RKO (cell line): ENCODE measurements at regions not wholly inside any gene's neighbourhood (a gene's known extent, or its start where the extent isn't known, plus 50 kb on each side); places are given as distances from the start of the nearest gene placed in this dataset.
"Not testable (repeated sequence)": the region's sequence is repeated elsewhere in the genome, so short reads cannot be mapped to it uniquely, and the experiment has no call there.

ENCODE experiments used
- DNase-seq: peaks from one replicate; pipeline ENCODE4 v3.0.0-alpha.2; 2016; ENCODE audit warnings: low spot score

DNA sequence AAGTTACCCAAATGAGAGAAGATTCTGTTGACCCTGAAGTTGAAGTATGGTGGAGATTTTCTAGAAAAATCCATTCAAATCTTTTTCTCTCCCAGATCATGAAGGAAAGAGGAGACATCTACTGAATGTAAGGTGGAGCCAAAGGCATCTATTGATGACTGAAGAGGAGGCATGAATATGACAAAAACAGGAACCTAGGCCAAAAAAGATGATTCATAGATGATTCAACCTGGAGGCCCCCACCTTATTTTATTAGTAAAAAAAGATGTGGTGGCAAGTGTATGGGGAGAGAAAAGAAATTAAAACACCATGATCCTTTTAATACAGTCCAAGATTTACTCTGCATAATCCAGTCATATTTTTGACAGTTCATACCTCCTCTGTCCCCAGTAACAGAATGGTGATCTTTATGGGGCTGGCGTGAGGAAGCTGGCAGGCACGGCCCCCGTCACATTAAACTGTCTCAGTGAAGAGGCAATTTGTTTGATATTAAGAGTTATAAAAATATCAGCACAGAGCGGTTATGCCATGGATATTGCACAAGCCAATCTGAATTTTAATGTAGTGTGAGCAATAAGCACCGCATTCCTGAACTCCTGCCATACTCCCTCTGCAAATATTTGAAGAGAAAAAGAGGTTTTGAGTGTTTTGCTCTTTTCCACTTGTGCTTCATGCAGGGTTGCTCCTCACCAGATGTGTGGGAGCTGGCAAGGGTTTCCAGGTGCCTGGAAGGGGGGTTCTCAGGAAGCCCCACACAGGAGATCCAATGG lies 94.4 kb downstream of the TRIM43 start:
- DNase-seq: peak; percentile 47

DNA sequence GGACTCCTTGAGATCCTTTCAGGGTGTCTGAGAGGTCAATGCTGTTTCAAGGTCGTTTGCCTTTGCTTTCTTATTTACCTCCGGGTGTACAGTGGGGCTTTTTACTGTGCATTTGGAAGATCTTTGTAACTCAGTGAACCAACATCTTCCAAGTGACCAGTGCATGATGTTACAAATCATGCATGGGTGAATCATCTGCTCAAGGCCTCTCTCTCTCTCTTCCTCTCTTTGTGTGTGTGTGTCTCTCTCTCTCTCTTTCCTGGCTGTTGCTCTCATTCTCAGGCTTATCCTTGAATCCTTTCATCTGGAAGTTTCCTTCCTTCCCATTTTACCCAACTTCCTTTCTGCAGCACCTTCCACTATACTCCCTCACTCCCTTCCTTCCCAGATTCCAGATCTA lies 96.1 kb downstream of the TRIM43 start:
- not testable (repeated sequence) for DNase-seq

DNA sequence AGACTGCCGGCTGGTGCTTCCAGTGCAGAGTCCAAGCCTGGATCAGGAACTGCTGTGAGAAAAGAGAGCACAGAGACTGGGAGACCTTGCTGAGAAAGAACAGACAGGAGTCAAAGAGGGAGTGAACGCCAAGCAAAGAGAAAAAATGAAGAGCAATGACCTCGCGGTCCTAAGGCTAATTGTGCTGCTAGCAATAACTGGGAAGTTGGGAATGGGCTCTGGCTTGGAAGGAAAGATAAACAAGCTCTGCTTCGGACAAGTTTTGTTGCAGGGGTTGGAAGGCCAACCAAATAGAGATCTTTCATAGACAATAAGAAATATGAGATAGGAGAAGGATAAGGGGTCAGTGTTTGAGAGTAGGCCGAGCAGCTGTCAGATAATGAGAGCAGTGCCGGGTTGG lies 99.4 kb downstream of the TRIM43 start:
- not testable (repeated sequence) for DNase-seq

DNA sequence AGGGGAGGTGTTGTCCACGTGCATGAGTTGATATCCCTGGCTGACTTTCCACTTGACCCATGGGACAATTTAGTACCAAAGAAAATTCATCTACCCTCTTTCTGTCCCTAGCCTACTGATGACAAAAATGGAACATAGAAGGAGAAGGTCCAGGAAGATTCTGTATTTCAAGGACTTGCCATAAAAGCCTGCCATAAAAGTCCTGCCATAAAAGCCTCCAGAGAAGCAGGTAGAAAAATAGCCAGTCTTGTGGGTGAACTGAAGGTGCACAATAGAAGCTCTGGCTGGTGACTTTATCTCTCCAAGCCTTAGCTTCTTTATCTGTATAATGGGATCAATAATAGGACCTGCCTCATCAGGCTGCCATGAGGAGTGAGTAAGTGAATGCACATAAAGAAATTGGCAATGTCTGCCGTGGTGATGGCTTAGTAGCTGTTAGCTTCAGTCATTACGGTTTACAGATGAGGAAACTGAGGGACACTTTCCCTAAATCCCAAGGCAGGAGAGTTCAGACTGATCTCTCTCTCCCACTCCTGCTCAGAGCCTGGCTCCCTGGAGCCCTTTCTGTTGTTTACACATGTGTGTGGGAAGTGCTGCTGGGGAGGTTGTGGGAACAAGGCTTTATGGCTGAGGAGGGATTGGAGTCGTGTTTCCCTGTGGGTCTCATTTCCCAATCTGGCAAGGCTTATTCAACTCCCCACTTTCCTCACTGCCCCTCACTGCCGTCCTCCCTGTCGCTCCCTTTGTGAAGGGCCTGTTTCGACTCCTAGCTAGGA lies 101.5 kb downstream of the TRIM43 start:
- DNase-seq: not testable (repeated sequence)

DNA sequence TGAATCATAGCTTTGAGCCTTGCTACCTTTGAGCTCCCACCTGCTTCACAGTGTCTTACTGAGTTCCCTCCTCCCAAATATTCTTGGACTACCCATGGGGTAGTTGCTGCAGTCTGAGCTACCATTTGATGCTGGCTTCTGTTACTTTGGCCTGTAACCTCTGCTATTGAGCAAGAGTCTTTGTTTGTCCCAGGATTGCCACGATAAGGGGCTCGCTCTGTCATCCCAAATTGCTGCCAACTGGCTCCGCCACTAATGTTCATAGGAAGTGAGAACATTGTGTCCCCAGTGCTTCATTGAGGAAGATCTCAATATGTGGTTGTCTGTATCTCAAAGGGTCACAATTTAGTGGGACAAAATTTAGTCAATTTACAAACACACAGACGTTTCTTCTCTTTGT lies 103.8 kb downstream of the TRIM43 start:
- no peak for DNase-seq

DNA sequence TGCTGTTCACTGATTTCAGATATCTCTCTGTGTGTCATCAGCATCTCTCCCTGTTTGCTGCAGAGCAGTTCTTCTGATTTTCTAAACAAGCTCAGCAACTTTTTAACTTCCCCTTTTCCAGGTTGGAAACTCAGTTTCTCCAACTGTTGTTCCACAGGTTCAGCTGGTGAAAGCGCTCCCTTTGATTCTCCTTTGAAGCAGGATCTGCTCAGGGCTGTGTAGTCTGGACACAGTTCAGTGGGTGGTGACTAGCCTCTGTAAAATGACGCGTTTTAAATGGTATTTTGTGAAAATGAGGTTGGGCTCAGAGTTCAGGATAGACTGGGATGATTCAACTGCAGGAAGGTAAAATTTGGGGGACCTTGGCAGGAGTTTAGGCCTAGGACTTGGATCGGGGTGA lies 106.3 kb downstream of the TRIM43 start:
- no peak for DNase-seq

DNA sequence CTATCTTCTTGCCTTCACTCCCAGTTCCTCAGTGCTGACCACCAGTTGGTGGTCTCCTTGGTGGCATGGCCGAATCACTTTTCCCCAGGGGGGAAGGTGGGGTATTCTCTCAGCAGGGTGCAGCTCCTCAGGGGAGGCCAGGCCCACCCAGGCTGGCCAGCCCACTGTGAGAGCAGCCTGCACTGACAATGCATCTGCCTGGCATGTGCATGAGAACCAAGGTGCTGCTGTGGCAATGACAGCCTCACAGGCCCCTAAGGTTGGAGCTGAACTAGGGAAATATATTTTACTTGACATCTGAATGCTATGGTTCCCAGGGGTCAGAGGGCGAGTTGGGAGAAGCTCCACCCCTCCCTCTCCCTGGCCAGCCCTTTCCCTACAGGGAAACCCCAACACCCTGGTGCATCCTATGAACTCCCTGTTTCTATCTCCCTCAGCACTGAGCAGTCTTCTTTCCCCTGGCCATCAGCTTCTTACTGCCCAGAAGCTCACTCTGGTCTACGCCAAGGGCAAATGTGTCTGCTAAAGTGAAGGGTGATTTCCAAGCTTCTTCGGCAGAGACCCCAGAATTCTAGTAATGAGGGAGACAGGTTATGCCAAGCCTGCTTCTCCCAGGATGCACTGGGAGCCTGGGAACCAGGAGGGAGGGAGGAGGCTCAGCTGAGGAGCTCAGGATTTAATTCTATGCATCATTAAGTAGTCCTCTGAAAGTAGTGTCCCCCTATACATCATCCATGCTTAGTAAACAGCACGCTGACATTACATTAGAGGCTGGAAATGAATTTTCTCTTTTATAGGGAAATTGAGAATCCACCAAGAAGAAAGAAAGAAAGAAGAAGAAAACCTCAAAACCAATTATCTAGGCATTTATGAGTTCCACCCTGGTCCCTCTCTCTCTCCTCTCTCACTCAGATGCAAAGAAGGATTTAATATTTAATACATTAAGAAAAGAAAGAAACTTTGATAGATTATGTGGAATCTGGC lies 107.7 kb downstream of the TRIM43 start:
- DNase-seq: not testable (repeated sequence)

DNA sequence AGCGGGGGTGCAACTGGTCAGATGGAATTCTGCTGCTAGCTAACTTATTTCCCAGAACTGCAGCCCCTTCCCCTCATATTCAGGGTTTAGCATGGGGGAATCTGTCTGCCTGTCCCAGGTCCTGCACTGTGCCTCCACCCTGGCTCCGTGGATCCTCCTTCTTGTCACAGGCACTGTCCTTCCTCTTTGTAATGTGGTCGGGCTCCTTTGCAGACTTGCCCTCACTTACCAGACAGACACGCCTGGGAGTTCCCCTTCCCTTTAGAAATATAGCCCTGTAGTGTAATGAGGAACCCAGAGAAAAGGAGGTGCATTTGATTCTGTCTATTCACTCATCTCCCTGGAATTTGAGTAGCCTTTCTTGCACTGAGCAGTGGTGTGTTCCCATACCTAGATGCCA lies 108.7 kb downstream of the TRIM43 start:
- no peak for DNase-seq

DNA sequence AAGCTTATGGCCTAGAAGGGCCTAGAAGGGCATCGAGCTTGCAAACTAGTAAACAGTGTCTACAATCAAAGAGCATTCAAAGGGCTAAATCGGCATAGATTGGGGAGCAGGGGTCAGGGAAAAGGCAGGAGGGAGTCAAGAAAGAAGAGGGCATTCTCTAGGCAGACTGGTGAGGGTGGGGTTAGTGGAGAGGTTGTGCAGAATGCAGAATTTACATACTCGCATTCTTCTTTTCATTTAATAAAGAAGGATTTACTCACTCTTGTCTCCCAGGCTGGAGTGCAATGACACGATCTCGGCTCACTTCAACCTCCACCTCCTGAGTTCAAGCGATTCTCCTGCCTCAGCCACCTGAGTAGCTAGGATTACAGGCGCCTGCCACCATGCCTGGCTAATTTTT lies 110.7 kb downstream of the TRIM43 start:
- DNase-seq: no peak

DNA sequence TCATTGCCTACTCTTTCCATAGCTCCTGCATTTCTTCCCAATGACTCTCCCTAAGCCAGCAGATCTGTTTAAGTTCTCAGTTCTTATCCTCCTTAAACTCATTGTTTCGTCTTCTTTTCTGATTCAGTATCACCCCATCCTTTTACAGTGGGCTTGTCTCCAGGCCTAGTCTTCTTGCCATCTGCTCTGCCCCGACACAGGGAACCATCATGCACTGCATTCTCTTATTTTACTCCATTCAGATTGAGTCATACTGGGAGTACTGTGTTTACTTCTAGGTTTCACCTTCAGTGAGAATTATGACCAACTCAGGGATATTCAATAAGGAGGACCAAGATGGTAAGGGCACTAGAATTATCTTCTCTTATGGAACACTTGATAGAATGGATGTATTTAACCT lies 115.4 kb downstream of the TRIM43 start:
- not testable (repeated sequence) for DNase-seq

DNA sequence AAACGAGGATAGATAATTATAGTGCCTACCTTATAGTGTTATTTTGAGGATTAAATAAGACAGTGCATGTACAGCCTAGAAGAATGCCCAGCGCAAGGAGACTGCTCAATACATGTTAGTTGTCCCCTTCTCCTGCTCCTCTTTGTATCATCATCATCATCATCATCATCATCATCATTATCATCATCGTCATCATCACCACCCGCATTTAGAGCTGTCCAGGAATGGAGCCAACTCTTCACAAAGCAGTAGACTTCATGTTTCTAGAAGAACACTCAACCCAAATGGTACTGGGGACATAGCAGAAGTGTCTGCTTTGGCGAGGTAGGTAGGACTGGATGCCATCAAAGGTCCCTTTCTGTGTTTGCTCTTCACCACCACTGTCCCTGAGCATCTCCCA lies 116.0 kb downstream of the TRIM43 start:
- no peak for DNase-seq

DNA sequence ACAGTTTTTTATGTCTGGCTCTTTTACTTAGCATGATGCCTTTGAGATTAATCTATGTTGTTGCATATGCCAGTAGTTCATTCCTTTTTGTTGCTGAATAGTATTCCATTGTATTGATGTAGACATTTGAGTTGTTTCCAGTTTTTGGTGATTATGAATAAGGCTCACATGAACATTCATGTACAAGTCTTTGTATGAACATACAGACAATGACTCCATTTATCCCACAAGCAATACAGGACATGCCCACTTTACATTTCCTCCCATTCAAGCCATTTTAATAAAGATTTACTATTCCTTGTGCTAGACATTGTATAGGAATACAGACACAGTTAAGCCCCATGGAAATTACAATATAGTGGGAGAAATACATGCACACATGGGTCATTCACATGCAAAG lies 118.0 kb downstream of the TRIM43 start:
- no peak for DNase-seq

DNA sequence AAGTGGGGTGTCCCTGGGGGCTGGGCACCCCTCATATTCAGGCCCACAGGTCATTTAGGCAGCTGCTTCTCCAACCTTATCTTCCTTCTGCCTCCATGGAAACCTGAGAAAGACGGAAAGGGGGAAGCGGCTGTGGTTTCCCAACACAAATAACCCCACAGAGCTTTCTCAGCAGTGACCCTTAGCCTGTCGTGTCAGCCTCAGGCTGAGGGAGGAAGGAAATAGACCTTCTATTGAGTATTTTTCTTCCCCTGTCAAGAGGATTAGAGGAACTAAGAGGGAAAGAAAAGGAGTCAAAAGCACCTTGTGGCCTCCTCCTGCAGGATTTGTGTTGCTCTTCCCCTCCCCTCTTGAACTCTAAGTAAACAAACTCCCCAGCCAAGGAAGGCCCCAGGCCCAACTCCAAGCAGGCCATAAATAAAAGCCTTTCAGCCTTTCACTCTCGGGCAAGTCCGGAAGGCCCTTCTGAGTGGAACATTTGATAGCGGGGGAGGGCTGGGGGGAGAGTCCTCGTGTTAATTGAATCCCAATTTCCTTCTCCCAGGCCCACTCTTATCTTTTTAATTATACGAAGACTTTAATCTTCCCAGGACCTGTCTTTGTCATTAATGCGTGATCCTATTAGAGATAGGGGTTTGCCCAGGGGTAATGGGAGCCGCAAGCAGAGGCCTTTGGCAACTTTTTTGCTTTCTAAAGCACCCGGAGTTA lies 121.8 kb downstream of the TRIM43 start:
- DNase-seq: not testable (repeated sequence)

DNA sequence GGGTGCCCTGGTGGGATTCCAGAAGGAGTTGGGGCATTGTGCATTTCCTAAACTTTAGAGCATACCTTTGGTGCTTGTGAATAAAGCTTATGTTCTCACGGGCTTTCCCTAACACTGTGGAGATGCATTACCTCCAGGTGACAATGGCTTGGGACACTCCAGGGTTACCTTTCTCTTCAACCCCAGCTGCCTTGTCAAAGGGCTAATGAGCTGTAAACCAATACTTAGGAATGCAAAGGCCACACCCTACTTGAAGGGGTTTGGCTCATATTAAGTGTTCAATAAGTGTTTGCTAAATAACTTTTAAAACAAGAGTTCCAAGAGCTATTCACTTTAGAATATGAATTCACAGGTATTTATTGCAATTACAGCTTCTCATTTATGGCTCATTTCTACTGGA lies 122.6 kb downstream of the TRIM43 start:
- DNase-seq: not testable (repeated sequence)

DNA sequence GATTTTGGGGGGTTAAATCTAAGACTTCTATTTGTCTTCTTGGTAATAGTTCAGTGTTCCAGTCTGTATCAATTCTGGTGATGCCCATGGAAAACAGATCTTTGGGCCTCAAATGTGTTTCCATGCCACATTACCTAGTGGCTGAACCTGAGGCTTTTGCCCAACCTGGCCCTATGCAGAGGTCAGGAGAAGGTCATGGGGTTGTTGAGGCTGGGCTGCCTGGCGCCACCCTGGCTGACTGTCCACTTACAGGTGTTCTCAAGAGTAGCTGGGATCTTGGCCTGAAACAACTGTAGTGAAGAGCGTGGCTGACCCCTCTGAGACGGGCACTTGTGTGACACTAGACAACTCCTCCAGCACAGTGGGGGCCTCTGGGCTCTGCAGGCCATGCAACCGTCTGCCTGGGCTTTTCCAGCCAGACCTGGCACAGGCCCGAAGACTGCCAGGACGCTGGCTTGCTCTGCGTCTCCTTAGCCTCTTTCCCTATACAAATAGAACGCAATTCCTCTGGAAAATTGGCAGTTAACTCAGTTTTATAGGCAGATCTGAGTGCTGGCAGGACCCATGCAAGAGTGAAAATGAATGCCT lies 127.8 kb downstream of the TRIM43 start:
- no peak for DNase-seq

DNA sequence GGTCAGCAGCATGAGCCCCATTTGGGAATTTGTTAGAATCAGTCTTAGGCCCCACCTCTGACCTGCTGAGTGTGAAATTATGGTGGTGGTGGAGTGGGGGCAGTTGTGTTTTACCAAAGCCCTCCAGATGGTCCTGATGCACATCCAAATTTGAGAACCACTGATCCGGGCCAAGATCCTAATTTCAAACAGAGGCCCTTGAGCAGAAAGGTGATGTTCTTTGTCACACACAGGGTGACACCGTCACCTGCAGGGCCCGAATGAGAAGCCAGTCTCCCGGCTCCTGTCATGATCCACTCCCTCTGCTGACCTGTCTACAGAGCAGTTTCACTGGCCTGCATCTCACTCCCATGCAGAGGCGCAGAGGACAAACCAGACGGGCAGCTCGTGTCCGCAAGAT lies 129.9 kb downstream of the TRIM43 start:
- DNase-seq: no peak

DNA sequence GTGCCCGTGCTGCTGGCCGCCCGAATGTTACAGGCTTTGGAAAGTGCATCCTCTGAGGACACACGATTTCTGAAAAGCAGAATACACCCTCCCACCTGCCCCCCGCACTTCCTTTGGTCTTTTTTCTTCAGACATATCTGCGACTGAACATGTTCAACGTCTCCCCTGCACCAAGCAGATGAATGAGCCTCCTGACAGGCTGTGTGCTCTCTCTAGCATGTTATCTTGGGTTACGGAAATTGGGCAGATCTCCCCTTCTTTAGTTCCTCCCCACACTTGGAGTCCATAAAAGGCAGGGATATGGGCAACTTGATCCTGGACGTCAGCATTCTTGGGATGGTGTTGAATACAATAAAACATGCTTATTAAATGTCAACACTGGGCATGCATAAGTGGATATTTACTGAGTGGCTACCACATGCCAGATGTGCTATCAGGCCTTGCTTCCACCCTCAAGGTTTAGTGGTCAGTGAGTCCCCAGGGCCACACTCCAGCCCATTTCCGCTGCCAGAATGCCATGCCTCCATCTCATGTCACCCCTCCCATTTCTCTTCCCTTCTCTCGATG lies 130.4 kb downstream of the TRIM43 start:
- no peak for DNase-seq

DNA sequence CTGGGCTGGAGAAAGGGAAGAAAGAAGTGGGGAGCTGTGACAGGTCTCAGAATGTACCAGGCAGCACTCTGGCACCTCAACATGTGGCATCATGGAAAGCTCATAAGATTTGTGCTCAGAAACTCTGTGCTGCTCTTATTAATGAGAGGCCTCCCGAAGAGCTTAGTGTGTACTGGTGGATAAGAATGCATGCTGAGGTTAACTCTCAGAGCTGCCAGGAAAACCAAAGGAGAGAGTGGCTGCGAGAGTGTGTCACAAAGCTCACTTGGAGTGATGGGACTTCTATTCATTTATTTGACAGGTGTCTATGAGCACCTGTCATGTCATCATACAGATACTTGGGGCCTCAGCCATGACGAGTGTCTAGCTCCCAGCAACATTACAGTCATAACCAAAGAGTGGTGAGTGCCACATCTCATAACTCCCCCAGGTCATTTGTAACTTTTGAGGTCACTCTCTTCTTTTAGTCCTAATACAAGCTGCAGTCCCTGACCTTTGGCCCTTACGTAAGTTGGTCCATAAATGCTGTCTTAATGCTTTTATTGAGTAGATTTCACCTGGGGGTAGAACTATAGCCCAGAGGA lies 131.9 kb downstream of the TRIM43 start:
- not testable (repeated sequence) for DNase-seq

DNA sequence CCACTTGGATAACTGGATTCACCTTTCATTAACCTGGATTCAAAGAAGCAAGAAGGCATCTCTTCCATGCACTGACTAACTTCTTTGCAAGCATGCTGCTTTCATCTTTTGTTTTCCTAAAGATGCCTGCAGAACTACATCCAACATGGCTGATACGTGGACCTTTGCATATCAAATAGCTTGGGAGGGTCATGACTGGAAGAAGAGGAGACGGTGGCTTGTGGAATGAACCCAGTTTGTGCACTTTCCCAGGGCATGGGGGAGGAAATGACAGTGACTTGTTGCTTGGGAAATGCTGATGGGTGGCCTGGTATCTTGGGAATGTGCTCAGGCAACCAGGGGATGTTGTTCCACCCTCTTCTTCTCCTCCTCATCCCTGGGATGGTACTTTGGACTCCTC lies 133.4 kb downstream of the TRIM43 start:
- not testable (repeated sequence) for DNase-seq

DNA sequence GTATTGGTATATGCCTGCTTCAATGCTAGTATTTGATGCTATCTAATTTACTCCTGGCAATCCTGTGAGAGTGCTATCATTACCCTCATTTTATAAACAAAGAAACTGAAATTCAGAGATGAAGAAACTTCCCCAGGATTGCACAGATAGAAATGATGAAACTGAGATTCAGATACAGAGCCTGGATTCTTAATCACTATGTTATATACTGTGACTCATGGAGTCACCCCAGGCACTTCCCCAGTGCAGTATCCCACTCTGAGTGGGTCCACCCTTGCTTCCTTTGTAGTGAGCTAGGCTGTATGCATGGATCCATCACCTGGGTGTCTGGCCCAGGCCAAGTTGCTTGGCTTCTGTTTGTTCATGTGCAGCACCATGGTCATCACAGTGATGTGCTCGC lies 133.9 kb downstream of the TRIM43 start:
- DNase-seq: not testable (repeated sequence)
